GM19035 (cell line): ENCODE measurements at regions not wholly inside any gene's neighbourhood (a gene's known extent, or its start where the extent isn't known, plus 50 kb on each side); places are given as distances from the start of the nearest gene placed in this dataset.

Experiments
- ATAC-seq: cut with Tn5 transposase; IDR thresholded peaks from one replicate; pipeline ENCODE4 v1.9.1; 2021; ENCODE audit not compliant: unreplicated experiment

DNA sequence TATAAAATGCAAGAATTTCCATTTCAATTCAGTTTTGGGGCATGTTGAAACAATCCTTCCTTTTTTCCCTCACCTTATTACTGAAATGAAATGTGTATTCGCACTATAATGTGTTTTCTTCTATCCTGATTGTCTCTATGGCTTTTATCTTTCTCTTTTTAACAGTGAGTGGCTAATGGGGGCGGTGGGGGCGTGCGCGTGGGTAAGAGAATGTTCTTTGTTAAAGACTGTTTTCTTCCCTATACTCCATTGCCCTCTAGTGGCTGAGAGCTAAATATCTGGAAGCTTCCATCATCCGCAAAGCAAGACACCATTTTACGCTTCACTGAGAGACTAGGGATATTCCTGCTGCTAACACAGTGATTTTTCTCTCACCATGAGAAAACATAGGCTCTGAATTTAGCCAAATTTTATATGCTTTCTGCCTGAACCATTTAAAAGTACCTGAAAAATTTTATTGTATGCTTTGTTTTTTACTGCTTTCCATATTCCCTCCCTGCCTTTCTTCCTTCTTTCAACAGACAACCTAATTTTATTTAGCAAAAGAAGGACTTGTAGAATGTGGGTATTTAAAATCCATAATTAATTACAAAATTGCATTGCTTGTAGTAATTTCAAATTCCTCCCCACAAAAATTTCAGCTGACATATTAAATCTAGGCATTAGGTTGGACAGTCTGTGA, 194.0 kb downstream of the GASK1B start:
- ATAC-seq: peak; percentile 93

DNA sequence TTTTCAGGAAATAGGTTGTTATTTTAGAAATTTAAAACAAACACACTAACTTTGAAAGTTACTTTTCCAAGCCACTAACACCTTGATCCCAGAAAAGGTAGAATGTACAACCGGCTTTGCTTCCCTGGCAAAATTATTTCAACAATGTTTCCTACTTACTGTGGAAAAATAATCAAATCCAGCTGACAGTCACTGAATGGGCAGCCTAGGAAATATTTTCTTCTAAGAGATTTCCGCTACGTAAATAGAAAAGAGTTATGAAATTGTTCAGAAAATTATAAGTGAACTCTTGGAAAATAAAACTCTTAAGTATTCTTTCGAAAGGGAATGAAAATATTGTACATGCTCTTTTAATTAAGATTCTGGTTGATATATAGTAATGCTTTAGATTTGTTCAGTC, 195.7 kb downstream of the GASK1B start:
- no peak for ATAC-seq

DNA sequence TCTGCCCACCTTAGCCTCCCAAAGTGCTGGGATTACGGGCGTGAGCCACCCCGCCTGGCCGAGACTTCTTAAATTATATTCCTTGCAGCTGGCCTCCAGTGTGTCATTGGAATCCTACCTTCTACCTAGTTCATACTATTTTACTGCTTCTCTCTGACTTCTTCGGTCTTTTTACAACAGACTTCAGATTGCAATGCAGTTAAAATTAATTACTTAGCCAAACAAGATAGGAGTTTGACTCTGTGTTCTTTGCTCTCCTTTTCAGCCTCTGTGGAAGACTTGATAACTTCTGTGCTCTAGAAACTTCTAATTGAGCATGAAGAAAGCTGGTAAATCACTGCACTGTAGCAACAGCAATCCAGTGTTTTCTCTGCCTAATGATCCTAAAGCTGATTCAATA, 199.5 kb downstream of the GASK1B start:
- ATAC-seq: no peak

DNA sequence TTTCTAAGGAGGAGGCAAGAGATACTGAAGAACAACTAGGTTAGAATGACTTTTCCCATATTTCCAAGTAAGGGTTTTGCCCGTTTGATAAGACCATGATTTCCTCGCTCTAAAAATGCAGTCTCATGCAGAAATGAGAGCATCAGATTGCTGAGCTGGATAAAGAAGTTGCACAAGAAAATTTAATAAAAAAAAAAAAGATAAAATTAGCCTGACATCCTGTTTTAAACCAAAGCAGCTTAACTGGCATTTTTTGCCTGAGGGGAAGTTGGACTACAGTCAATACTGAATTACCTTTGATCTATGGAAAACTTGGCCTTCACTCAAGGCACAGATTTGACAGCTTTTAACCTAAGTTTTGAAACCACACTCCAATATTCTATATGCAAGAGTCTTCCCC, 208.4 kb downstream of the GASK1B start:
- ATAC-seq: no peak

DNA sequence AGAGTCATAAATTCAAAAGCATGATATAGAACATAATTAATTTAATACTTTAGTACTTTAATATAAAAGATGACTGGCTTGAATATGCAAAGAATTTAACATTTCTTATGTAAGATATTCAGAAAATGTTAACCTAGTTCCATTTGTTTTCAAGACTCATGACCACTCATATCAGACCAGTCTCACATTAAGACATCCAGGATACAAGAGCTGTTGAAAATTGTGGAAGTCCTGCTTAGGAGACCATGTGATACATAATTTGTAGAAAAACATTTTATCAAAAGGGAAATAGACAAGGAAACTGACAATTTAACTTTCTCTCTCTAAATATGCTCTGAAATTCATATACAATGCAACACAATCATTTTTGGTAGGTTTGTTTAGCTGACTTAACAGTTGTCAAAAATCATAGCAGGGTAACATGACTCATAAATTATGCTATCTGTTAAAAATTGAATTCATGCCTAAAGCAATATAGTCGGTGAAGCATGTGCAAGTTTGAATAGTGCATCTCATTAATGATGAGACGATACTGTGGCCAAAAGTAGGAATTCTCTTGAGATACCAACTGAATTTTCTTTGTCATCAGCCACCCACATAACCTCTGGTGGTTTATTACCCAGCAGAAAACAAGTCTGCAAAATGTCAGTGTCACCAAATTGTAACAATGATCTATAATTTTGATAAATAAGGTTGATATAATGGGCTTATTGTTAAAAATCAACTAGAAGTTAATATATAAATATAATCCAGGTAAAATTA, 211.4 kb downstream of the GASK1B start:
- no peak for ATAC-seq

DNA sequence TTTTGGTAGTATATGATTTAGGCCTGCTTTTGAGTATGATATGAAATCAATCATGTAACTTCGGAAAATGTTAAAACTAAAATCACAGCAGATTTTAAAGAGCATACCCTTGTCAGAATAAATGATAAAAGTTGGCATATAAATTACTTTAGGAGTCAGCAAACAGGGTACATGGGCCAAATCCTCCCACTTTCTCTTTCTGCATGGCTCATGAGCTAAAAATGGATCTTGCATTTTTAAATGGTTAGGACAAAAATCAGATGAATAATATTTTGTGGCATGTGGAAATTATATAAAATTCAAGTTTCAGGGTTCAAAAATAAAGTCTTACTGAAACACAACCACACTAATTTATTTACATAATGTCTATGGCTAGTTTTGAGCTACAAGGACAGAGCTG, 214.9 kb downstream of the GASK1B start:
- no peak for ATAC-seq

DNA sequence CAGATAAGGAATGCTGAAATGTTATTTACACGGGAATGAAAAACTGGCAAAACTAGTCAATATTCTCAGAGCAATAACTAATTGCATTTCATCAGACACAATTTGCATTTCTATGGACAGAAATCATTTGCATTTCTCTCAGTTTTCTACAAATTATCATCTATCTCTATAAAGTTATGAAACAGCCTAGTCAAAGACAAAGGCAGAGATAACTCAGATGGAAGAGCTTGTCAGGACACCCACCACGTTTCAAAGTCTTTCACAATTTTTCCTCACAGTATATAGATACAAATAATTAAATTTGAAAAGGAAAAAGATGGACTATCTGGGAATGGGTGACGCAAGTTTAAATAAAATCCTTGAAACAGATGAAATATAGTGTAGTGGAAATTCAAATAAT, 230.8 kb downstream of the GASK1B start:
- ATAC-seq: no peak

DNA sequence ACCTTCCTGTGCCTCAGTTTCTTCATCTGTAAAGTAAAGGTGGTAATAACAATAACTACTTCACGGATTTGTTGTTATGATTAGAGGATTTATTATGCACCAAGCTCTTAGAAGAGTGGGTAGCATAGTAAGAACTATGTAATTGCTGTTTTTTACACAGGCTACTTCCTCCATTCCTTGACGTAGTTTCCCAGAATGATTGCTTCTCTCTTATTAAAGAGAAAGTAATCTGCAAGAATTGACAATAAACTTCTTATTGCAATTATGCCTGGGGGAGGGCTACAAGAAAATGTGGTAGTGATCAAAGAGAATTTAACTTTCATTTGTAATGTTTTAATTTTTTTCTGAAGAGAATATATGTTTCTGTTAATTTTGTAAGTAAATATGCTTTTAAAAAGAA, 238.7 kb downstream of the GASK1B start:
- ATAC-seq: no peak

DNA sequence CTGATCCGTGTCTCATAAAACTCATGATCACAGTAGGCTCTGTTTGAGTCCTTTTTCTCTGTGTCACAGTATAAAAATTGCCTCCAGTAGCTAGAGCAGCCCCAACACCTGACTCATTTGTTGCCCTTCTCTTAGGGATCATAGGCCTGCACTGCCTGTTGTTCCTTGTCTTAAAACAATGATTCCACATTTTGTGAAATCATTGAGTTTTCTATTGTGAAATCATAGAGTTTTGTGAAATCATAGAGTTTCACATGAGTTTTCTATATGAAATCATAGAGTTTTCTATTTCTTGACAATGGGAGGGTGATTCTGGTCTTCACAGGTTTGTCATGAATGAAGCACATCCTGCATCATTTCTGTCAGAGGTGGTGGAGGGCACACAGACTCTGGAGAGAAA, 239.9 kb downstream of the GASK1B start:
- no peak for ATAC-seq

DNA sequence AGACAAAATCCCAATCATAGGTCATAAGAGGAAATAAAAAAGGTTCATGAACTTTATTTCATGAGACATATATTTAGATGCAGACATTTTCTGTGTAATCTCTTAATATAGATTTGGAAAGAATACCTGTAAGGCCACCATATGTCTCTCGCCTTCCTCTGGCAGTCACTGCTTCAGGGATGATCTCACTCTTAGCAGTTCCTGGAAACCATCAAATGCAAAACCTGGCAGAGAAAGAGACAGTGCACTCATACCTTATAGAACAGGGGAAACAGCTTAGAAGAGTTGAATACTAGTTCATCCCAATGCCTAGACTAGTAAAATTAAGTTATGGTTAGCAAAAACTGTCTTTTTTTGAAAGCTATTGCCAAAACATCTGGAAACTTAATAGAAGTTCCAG, 243.3 kb downstream of the GASK1B start:
- ATAC-seq: no peak

DNA sequence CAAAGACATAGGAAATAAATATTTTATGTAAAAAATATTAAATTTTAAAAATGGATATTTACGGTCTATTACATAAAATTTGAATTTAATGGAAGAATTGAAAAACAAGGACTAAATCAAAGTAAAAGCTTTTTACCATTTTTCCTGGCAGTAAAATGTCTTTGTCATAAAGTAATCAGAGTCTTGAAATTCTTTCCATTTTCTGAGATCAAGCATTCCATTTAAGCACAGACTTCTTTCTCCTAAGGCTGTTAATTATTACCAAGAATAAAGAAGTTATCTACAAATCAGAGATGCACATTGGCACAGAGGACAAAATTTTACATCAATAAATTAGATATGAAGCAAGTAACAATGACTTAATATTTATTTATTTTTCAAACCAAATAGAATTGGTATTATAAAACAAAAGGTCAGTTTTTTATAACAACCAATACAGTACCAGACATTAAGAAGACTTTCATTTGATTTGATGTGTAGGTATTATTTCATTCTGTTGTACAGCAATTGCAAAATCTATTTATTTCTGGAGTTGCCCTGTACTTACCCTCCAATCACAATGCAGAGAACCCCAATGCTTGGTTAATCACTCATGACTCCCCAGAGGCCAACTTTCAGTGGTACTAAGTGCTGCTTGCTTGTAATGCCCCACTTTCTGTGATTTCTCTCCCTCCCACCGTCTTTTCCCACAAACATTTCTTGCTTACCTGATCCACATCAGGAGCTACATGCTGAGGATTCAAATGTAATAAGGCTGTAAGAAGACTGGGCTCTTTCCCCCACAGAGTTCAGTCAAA, 254.6 kb downstream of the GASK1B start:
- ATAC-seq: no peak

DNA sequence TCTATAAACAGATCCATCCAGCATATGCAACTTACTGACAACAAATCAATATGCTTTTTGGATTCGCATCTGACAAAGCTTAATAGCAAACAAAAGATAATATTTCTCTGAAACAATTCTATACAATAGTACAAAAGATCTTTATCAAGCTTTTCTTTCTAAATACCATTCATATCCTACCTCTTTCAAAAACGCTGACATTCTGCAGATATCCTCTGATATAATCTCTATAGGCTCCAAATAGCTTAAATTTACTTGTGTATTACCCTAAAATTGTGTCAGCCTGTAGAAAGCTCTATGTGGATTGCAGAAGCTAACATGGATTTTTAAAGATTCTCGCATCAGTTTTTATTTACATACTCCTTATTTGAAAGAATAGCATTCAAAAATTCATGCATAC, 260.6 kb downstream of the GASK1B start:
- no peak for ATAC-seq

DNA sequence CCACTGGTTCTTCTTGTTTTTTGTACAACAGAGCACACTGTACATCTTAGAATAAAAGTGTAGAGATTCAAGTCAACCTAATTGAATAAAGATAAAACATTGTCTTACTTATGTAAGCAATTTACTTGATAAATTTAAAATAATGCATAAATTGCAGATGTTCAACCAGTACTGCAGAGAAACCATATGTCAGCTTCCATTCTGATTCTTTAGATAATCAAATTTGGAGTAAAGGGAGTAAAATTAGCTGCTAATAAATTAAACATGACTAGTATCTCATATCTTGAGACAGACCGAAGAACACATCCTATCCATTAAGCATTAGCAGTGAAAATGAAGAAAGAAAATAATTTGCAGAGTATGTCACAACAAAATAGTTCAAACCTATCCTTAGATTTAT, 261.2 kb downstream of the GASK1B start:
- ATAC-seq: no peak

DNA sequence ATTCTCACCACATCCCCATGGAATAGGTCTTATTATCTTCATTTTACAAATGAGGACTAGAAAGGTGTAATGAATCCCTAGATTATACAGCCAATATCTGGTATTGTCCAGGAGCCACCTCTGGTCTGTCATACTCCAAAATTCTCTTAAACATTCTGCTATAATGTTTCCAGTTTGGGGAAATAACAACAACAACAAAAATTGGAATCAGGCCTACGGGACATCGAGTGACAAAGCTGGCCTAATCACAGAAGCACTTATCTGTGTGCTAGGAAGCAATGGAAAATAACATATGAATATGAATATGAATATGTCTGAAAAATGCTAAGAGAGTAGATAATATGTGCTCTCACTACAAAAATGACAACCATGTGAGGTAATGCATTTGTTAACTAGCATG, 264.1 kb downstream of the GASK1B start:
- no peak for ATAC-seq

DNA sequence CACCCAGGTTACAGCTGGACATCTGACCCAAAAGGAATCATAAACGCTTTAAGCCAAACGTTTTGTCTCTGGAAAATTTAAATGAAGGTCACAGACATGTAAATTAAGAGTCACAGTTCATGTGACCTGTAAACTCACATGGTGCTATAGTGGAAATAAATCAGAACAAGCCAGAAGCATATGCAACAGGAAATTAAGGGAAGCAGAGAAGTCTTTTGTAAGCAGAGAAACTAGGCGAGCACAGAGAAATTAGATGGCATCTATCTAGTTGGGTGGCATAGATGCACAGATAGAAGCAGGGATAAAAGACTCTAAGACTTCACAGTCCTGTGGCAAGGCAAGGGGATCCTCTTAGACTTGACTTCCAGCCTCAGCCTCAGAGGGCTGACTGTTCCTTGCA, 264.8 kb downstream of the GASK1B start:
- no peak for ATAC-seq

DNA sequence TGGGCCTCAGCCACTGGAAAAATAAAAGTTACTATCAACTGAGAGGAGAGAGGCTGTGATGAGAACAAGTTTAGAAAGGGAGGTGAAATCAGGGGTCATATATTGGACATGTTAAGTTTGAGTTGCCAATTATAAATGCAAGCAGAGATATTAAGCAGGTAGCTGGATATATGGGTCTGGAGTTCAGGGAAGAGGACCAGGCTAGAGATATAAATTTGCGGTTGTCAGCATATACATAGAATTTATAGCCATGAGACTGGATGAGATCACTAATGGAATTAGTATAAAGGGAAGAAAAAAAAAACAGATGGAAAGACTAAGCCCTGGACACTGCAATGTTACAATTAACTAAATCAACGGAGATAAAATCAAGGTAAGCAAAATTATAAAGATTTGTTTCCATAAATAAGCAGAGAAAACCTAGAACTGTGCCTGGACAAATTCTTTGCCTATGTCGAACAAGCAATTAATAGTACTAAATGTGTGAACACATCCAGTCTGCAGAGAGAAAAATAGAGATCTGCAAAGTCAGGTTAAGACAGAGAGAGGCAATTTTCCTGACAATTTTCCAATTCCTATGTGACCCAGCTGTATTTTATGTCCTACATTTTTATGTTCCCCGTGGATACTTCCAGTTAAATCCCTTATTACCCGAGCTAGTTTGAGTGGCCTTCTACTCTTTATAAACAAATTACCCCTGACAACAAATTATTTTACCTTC, 265.4 kb downstream of the GASK1B start:
- no peak for ATAC-seq

DNA sequence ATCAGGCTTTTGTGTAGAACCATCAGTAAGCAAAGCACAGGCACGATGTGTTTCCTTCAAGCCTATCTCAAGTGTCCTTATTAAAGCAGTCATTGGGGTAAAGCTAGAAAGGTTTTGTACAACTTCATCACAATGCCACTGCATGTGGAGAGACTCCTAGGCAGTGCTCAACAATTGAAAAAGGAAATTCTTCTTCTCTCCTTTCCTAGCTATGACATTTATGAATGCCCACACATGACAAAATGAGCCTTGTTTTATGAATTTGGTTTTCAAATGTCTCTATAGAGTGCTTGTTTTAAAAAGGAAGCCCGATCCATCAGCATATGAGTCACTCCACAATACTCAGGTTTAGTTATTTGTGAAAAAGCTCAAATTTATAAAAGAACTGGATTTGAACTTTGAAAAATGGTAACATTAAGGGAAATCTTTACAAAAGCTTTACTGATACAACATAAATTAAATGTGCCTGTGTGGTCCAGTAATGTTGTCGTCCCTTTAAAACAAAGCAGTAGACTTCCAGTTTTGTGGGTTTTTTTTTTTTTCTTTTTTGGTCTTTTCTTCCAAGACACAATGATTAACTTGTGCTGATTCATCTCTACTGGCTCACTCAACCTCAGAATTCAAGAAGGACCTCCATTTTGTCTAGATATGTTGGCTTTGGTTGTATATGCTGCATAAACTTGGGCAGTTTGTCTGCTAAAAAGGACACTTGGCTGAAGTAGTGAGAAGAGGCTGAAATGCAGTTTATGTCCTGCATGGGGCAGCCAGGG, 273.8 kb downstream of the GASK1B start:
- no peak for ATAC-seq

DNA sequence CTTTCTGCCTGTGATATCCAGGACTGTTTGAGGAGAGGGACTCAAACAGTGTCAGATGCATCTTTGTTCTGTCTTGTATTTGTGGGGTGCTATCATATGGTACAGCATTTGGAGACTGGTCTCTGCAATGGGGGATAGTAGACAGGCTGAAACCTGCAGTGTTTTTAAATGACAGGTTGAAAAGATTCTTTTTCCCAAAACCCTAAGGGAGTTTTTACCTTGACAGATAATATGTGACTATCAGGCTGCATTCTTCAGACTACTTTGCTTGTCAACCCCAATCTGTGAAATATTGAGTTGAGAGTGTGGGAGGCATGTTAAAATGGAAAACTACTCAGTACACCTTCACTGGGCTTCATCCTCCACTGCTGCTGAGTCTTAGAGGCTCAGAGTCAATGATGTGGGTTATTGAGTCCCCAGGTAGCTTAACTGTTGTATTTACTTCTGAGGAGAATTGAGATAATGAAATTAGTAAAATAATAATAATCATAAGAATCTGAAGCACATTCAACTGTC, 274.9 kb downstream of the GASK1B start:
- no peak for ATAC-seq

DNA sequence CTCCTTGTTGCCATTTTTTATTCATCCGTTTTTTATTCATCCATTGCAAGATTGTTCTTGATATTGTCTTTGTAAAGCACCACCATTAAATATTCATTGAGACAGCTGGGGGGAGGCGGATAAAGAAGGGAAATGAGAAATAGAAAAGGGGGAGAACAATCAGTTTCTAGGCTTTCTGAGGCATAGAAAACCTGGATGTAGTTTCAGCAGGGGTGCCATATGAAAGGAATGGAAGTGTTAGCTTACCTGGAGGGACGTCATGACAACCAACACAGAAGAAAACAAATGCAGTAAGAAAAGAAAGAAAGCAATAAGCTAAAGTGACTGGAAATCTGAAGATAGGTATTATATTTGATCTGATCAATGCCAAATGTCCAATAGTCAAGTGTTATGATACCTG, 276.1 kb downstream of the GASK1B start:
- no peak for ATAC-seq

DNA sequence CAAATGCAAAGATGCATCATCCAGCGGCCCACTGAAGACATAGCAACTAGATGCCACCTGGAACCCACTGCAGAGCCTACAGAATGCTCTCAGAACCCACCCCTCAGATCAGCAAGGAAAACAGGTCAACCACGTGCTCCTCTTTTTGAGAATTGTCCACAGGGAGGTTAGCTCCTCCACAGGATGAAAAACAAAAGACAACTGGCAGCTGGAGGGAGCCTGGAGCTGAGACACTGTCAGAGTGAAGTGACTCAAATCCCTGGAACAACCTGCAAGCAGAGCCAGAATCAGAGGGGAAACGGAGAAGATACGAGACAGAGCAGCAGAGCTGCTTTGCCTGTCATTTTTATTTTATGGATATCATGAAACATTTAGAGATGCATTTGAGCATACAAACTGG, 277.6 kb downstream of the GASK1B start:
- no peak for ATAC-seq
